HG03039 (cell line): ENCODE measurements at regions not wholly inside any gene's neighbourhood (a gene's known extent, or its start where the extent isn't known, plus 50 kb on each side); places are given as distances from the start of the nearest gene placed in this dataset.

Experiments used
- ATAC-seq: cut with Tn5 transposase; IDR thresholded peaks from one replicate; pipeline ENCODE4 v1.9.1; 2021; ENCODE audit warnings: mild to moderate bottlenecking, moderate library complexity; ENCODE audit not compliant: unreplicated experiment

DNA sequence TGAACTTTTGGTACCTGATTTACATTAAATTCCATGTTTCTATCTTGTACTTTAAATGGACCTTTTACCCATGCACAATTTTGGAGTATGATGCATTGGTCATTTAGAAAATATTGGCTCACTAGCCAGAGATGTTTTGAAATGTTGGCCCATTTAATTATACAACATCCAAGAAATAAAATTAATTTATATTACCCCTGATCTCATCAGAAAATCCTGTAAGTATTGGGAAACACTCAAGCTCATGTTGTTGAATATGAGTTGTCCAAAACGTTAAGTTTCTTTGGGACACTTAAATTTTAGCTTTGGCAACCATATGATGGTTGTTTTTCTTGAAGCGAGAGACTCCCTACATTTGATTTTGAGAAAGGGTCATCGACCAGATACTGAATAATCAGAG, 492.7 kb downstream of the RPS24 start:
- ATAC-seq, result no peak

DNA sequence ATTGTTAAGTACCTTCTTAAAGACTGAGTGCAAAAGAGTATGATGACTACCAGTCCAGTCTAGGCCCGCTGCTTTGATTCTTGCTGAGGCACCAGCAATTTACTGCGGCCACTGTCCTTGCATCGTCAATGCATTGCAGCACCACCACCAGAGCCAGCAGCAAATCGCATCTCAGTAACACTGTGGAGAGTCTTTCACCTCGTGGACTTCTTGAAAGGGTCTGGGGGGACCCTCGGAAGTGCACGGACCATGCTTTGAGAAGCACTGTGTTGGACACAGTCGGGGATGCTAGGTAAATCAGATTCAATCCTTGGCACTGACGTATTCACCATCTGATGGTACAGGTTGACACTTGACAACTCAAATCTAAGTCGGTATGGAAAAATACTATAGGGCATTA, 493.6 kb downstream of the RPS24 start:
- no peak for ATAC-seq

DNA sequence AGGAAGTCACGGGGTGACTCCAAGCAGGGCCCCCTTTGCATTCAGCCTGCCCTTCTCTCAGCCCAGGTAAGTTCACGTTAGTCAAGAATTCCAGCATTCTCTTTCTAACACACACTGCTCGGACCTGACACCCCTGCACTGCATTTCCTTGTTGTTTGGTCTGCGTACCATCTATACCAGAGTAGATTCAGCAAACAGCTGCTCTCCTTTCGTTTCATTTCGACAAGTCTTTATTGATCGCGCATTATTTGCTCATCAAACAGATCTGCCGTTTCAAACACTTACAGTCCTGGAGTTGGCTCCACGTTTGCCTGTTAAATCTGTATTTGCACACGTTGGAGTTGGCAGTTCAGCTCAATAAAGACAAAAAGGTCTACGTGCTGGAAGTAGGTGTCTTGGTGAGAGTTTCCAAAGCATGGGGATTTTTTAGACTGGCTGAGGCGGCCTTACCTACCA, 495.1 kb downstream of the RPS24 start:
- ATAC-seq, result no peak

DNA sequence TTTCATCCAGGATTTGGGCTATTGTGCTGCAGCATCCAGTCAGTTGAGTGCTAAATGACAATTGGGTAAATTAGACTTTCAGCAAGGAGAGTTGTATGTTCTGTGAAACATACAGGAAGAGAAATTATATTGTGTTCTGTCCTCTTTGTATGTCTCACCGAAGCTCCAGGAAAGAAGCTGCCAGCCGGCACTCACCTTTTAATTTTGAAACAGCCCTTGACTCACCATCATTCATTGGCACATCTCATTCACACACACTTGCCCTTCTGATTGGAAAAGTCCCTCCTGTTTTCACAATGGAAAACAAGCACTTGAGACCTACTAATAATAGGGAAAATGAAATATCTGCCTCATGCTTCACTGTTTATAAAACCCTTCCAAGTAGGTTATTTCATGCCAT, 495.6 kb downstream of the RPS24 start:
- ATAC-seq, result no peak

DNA sequence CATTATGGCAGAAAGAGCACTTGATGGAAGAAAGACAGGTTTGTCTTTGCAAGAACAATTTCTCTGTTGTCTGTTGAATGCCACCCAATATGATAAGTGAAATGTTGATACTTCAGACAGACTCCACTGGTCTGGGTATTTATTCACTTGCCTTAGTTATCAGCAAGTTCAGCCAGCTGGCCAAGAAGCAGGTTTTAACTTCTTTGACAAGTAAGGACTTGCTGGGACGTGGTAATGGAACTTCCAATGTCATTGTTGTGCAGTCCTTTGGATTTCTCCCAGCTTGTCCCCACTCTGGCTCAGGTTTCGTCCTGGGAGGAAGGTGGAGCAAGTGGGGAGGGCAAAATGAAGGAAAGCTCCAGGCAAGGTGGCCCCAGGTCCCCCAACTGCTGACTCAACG, 497.4 kb downstream of the RPS24 start:
- ATAC-seq, result no peak

DNA sequence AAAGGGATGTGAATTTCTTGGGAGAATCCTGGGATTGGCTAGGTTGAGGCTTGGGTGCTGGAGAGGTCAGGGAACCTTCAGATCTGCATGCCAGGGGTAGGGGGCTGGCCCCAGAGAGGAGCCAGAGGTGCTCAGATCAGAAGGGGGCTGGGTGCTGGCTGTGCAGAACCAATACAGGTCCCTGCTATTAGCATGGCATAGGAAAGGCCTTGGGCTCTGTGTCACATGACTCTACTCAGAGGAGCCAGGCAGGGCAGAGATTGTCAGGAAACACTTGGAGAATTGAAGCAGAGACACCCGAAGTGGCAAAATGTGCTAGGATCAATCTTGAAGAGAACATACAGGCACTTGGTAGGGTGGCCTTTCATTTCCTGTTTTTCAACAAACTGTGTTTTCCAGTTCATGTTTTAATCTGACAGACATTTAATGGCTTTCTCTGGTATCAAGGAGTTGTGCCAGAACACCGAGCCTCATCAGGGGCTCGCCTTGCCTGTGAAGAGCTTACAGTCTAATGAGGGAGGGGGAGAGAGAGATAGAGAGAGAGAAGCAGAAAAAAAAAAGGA, 498.9 kb downstream of the RPS24 start:
- no peak for ATAC-seq

DNA sequence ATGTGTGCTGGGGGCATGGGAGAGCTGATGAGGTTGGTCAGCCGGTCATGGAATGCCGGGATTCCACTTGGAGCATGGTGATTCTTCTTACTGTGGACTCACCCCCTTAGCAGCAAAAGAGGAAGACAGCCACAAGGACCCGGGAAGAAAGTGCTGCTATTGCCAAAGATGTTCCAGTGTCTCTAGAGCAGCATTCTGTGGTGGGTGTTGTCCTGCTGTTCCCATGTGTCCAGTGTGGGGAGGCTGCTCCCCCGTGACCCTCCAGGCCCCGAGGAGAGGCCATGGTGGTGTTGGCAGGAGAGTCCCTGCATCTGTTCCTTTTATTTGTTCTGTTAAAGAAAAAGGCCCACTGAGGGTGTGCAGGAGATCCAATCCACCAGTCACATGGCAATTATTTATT, 499.4 kb downstream of the RPS24 start:
- no peak for ATAC-seq

DNA sequence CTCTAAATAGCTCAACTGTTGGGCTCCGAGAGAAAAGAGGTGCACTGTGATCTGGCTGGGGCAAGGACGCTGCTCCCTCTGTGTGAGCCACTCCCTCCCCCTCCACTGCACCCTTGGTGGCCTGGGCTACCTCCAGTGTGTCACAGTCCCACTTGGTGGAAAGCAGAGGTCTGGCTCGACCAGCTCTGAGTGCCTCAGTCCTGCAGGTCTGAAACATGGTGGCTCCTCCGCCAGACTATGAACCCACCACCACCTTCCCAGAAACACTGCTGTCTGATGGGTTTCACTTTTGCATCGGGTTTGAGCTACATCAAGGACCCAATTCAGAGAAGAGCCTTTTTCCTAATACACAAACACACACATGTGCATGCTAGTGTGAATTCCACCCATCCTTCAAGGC, 500.1 kb downstream of the RPS24 start:
- no peak for ATAC-seq

DNA sequence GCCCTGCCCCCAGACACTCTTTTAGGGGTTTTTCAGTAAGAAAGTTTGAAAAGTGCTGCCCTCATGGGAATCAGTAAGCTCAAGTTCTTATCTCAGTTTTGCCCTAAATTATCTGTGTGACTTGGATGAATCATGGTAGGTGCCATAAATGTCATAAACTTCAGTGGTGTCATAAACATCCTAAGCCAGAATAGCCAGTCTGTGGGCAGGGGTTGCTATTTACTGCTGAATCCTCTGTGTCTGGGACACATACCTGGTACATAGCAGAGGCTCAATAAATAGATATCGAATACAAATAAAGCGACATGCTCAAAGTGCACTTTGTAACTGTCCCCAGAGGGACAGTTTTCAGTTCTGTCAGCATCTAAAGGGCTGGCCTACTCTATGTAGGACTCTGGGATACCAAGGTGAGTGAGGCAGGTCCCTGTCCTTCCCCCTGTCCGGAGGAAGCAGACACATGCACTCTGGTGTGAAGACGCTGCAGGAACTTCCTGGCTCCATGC, 502.1 kb downstream of the RPS24 start:
- no peak for ATAC-seq

DNA sequence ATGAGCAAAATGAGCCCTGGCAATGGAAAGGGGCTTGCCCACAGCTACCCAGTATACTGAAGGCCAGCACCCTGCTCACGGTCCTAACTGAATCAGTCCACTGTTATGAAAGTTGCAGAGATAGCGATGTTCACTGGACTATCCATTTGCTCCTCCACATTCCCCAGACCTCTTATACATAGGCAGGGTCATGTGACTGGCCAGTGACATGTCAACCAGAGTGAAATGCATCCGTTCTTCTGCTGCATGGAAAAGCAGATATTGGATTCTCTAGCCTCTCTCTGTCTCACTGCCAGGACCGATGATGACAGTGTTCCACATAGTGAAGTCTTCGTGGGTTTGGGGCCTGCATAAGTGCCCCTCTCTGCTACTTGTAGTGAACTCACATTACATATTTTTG, 503.4 kb downstream of the RPS24 start:
- no peak for ATAC-seq

DNA sequence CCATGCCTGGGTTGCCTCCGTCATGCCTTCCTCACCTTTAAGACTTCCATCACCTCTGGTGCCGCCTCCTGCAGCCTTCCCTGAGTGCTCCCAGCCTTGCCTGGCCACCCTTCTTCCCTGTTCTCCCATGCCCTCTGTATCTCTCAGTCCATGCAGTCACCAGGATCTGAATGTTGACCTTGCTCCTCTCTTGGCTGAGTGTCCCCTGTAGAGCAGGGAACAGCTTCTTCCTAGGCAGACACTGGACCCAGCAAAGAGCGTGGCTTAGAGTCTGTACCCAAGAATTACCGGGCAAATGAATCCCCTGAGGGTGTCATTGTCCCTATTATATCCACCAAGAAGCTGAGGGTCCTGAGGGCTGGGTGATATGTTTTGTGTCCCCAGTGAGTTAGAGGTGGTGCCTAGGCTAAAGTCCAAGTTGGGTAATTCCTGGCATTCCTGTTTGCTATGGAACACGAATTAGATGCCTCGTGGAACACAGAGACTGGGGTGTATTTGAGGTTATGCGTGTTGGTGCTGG, 505.6 kb downstream of the RPS24 start:
- no peak for ATAC-seq

DNA sequence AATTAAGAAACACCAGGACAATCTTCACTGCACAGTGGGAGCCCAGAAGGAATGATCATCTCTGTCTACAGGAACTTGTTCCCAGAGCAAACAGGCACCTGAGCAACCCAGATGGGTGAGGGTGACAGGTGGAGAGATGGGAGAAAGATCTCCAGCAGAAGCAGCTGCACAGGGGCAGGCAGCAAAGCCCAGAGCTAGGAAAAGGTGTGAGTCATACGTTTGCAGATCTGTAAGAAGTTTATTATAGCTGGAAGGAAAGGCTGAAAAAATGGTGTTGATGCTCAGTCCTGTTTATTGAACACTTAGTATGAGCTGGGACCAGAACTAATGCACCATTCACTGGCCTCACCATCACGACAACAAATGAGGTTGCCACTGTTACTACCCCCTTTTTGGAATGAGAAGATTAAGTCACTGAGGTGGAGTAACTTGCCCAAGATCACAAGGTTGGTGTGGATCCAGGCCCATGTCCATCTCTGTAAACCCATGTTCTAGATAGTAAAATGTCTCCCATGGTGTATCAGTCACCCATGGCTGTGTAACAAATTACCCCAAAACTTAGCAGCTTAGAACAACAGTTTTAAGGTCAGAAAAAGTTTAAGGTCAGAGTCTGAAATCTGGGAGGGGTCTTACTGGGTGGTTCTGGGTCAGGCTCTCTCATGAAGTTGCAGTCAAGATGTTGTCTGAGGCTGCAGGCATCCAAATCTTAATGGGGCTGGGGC, 506.9 kb downstream of the RPS24 start:
- ATAC-seq, result no peak

DNA sequence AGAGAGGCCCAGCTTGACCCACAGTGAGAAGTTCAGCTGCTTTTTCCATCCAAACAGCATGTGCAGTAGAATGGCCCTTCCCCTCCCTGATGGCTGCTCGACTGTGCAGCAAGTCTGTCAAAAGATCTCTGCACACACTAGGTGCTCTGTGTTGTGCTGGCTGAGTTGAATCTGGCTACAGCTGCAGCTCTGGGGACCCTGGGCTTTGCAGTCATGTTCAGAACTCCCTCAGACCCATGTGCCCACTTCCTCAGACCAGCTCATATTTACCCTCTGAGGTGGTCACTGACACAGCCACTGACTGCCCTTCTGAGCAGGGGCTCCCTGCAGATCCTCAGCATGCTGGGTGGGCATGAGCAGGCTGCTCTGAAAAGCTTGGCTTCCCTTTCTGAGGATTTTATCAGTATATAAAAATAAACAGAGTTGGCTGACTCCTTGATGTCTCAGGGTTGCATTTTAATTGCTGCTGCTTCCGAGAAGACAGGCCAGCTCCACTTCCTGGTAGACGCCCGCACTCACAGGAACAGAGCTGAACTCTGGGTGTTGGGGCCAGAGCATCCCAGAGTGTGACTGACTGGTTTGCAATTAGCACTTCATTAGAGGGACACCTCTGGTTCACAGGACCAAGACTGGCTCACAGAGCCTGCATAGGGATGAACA, 507.9 kb downstream of the RPS24 start:
- ATAC-seq, result no peak

DNA sequence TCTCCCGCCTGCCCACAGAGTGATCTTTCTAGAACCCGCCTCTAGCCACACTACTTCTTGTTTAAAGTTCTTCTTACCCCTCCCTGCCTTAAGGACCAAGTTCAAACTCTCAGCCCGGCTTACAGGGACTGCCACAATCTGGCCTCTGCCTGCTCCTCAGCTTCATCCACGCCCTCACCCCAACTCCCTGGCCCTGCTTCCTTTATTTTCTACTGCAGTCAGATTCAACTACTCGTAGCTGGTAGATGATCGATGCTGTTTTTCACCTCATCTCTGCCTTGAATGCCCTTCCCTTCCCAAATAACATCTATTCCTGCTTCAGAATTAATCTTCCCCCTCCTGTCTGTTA, 508.5 kb downstream of the RPS24 start:
- ATAC-seq, result no peak

DNA sequence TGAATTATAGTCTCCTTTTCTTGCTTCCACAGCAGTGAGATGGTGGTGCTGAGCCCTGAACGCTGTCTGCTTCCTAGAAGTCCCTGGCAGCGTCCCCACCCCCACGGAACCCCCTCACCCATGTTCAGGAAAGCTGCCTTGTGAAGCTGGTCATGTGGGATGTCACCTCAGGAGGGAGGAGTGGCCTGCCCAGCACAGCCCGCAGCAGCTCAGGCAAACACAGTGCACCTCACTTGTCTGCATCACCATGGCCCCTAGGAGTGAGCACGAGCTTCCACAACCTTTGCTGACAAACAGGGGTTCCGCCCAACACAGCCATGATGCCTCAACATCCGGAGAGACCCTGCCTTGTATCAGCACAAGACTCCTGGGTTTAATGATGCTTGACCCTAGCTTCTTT, 508.9 kb downstream of the RPS24 start:
- ATAC-seq, result no peak

DNA sequence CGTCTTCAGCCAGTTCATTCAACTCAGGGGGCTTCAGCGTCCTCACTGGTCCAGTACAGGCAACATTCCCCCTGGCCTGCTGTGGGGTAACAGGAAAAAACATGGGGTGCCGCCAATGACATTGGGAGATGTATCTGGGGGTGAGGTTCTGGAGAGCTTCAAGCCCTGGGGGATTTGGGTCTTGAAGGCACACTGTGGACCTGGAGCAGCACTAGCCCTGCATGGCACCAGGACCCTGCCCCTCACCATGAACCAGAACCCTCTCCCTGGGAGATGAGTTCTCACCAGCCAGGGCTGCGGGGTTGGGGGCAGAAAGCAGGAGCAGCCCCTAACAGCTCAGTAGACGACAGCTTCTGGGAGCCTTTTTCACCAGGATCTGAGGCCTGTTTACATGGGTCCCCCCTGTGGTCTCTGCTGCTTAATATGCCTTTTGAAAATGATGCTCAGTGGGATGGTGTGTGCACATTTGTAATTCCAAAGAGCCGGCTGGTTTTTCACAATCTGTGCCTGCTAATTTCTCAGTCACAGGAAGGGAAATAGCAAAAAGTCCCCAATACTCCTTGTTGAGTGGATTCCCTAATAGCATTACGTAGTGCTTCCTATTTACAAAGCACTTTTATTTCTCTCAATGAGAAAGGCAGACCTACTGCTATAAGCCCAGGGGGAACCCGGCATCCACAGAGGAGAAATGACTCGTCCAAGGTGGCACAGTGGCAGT, 509.5 kb downstream of the RPS24 start:
- no peak for ATAC-seq

DNA sequence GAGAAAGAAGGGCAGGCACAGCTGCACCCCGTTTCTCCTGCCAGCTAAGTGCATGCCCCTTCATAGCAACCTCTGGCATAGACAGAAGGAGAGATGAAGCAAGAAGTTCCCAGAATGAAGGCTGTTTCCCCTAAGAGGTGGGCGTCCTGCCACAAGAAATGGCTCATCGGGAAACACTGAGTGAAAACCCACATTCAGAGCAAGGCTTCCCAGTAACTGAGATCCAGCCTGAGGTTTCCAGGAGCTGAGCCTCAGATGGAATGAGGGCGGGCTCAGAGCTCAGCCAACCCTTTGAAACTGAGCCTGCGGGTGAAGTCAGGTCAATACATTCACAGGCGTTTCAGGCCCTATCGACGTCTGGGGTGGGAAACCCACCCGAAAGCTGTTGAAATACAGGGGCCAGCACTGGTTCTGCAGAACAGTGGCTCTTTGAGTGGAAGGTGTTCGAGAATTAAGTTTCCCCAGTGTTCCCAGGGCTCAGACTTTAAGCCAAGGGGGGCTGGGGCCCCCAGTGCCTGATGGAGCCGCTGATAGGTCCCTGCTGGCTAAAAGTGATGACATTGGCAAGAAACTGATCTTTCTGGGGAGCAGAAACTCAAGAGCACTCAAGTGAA, 510.2 kb downstream of the RPS24 start:
- no peak for ATAC-seq

DNA sequence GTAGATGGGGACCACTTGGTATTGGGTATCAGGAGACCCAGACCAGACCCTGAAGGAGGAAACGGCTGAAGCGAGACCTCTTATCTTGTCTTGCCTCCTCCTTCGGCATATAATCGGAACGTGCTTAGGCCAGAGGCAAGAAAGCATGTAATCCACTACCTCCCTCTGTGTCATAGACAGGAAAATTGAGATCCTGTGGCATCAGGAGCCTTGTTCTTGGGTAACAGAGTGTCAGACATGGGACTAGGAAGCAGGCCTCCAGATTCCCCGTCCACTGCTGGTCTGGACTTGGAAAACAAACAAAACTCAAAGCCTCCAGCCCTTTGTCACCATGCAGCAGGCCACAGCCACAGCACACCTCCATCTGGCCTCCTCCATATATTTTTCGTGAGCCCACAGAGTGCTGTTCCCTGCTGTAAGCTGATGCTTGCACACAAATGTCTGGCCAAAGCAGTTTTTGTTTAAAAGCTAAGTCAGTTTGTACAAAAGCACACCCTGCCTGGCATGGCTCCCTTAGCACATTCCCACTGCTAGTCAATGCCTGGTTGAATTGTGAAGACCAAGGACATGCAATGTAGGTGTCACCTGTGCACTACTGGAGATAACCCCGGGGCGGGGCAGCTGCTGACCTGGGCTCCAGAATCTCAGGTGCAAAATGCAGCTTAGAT, 510.9 kb downstream of the RPS24 start:
- no peak for ATAC-seq

DNA sequence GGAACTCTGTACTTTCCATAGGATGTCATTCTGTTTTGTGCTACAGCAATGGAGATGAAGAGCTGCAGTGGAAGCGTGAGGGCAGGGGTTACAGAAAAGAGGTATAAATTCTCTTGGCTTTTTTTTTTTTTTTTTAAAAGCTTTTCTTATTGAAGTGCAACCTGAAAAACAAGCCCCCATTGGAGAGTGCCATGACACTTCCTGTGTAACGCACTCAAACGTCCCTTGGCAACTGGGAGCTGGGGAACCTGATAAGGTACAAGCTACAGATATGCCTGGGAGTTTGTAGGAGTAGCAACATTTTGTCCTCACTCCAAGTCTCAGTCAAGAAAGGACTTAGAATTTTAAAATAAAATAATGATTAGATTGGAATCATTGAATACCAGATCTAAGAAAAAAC, 512.1 kb downstream of the RPS24 start:
- ATAC-seq, result no peak

DNA sequence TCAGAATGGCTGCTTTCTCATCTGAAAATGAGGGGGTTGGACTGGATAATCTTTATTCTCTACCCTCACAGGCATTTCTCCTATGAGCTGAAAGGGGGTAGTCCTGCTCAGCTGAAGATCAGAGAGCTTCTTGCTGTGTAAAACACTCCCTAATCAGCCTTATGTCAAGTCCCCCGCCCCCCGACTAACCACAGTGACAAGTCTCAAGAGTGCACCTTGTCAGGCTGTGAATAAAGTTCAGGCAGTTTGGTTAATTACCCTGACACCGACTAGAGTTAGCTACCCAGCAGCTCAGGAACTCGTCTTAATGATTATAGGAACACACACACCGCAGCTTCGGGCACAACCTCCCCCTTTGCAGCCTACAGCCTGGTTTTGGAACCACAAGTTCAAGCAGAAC, 513.7 kb downstream of the RPS24 start:
- no peak for ATAC-seq

DNA sequence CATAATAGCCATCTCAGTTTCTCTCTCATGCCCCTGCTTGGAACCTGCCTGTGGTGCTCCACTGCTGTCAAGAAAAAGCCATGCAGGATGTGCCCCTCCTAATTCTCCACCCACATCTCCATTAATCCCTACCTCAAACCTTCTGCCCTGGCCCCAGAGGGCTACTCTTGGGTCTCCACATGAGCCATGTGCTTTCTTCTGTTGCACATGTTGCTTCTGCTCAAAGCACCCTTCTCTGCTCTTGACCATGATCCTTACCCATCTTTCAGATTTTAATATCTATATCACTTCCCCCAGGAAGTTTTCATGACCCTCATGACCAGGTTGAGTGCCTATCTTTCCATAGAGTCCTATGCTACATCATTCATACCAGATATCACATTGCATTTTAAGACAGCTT, 514.2 kb downstream of the RPS24 start:
- no peak for ATAC-seq
